GM18861 (cell line): ENCODE measurements at regions not wholly inside any gene's neighbourhood (a gene's known extent, or its start where the extent isn't known, plus 50 kb on each side); places are given as distances from the start of the nearest gene placed in this dataset.

ENCODE experiments used
- ATAC-seq: cut with Tn5 transposase; IDR thresholded peaks from one replicate; pipeline ENCODE4 v1.9.1; 2021; ENCODE audit not compliant: unreplicated experiment

DNA sequence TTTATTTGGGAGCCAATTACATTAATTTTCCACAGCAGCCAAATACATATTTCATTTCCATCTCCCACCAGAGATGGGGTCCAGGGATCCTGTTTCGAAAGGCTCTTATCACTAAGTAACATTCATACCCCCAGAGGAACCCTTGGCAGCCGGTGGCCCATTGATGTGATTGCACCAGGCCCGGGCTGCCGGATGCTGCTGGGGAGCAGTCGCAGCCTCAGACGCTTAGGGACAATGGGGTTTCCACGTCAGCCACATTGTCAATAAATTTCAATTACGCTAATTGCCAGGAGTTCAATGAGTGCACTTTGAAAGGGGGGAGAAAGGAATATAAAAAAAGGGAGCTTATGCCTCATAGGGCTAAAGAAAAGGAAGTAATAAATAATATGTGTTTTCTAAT is 478.8 kb upstream of the ADAMTS16 start:
- ATAC-seq, result no peak

GRCh38 chr5:4661836-4662235 is 478.3 kb upstream of the ADAMTS16 start:
- no peak for ATAC-seq

GRCh38 chr5:4662756-4663155 is 477.4 kb upstream of the ADAMTS16 start:
- ATAC-seq, result no peak

GRCh38 chr5:4665911-4666310 is 474.2 kb upstream of the ADAMTS16 start:
- ATAC-seq, result no peak

DNA sequence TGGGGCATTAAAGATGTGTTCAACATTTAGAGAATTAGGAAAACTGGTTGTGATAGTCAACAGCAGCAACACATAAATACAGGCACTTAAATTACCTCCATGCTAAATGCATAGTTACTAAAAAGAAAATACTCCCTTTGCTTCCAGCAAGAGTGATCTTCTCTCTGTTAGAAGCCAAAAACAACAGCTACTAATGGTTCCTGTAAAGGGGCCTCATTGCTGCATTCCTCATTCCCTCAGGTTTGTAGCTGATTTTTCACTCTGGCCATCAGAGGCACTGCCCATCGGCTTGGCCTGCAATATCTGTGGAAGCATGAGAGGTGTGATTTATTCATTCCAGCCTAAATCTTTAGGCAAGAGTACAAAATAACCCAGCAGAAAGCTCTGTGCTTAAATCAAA is 466.0 kb upstream of the ADAMTS16 start:
- ATAC-seq, result no peak

GRCh38 chr5:4676934-4677333 is 463.2 kb upstream of the ADAMTS16 start:
- no peak for ATAC-seq

GRCh38 chr5:4684946-4685345 is 455.2 kb upstream of the ADAMTS16 start:
- ATAC-seq, result no peak

- no peak for ATAC-seq
Observed at GRCh38 chr5:4698596-4698995, 441.5 kb upstream of the ADAMTS16 start.

DNA sequence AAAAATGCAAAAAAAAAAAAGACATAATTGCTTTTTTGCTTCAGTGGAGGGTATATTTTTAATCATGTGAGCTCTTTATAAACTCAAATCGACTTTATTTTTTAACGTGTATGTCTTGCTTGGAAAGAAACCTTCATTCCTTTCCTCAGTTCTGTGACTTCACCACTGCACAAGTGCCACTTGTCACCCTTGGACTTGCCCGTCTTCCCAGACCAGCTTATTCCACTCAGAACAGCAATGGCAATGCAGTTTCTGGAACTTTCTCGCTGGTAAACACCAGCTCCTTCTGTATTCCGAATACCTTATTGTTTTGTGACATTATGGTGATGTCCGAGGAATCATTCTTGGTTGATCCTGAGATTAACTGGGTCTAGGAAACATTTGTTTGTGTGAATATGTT is 440.5 kb upstream of the ADAMTS16 start:
- ATAC-seq, result no peak

- ATAC-seq, result no peak
Observed at GRCh38 chr5:4700069-4700468, 440.1 kb upstream of the ADAMTS16 start.

DNA sequence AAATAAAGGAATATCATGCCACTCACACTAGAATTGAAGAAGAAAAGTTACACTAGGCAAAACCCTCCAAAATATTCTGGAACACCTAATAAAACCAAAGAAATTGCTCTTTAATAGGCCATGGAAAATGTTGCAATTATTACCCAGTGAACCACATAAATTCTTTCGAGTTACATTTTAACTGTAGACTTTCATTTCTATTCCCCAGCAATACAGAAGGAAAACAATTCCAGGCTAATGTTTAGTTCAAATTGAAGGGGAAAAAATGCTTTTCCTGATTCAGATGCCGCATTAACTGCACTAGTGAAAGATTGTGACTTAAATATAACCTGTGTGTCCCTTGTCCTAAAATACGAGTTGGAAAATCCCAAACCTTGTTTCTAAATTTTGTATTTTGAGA is 439.3 kb upstream of the ADAMTS16 start:
- ATAC-seq, result no peak

DNA sequence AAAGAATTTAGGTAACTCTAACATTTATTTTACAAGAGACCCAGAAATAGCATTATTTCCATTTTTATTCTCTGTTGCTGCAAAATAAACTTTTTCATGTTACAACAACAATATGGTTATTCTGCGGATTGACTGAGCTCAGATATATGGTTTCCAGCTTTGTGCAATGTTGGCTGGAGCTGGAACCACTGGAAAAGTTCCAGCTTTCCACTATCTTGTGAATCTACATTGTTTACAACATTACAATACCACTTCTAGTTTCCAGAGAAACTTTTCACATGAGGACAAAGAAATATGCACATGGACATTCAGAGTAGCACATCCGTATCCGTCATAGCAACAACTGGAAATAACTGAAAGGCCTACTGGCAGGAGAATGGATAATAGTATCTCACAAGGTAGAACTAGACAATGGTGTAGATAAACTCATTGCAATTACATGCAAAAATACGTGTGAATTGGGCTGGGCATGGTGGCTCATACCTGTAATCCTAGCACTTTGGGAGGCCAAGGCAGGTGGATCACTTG is 436.1 kb upstream of the ADAMTS16 start:
- ATAC-seq, result no peak

GRCh38 chr5:4704951-4705350 is 435.2 kb upstream of the ADAMTS16 start:
- ATAC-seq, result no peak

- ATAC-seq, result no peak
Observed at GRCh38 chr5:4716781-4717180, 423.3 kb upstream of the ADAMTS16 start.

DNA sequence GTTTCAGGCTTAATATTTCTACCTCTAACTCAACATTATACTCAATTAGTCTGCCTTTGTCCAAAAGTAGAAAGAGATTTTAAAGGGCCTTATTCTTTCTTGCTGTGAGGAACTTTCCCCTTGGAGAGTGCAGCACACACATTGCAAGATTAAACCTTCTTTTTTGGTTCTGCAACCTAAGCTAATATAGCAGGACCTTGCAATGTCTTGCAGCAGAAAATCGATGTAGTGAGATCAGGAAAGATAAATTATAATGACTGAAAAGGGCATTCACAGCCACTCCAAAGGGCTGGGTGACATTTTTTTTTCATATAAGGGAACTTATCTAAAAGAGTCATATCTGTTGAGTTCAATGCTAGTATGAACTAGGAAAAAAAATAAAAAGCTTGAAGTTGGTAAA is 422.7 kb upstream of the ADAMTS16 start:
- ATAC-seq, result no peak

GRCh38 chr5:4720831-4721230 is 419.3 kb upstream of the ADAMTS16 start:
- no peak for ATAC-seq

DNA sequence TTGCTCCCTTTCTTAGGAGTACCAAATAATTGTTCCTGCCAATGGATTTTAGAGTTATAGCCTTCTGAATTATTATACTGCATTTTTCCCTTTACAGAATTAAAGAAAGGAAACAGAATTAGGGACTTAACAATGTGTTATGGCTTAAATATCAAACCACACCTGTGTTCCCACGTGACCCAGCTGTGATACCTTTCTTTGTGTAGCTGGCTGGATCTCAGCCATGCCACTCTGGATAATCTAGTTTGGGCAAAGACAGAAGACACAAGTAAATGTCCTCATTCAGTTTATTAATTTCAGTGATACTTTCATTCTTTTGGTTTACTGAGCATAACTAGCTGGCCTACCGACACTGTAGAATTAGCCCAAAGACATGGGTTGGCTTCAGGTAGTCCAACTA is 417.2 kb upstream of the ADAMTS16 start:
- no peak for ATAC-seq

DNA sequence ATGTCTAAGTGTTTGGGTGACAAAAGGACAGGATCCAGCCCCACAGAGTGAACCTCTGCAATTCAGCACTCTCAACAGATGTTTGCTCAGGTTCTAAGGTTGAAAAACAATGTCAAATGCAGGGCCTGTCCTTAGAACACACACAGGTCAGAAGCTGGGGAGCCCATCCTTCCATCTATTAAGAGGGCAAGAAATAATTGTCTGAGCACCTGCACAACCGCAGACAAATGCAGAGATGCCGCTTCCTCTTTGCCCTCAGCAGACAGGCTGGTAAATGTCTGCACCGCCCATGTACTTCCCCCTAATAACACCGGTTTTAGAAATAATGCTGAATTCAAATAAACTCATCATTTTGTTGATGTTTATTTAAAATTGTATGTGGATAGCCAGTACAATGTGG is 414.5 kb upstream of the ADAMTS16 start:
- no peak for ATAC-seq

GRCh38 chr5:4730279-4730678 is 409.9 kb upstream of the ADAMTS16 start:
- no peak for ATAC-seq

DNA sequence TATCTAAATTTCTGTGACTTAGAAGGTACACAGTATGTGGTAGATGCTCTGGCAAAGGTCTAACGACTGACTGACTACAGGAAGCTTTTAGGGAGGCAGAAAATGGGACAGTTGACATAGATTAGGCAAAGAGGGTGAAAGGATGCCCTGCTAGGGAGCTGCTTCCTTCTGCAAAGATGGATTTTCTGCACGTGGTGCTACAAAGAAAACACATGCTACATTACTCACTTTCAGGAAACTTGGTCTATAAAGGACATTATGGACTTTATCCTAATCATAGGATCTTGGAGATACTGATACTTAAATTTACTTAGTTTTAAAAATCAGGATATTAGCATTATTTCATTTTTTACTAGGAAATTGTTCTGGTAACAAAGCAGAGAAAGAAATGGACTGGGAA is 405.8 kb upstream of the ADAMTS16 start:
- no peak for ATAC-seq

GRCh38 chr5:4735261-4735660 is 404.9 kb upstream of the ADAMTS16 start:
- no peak for ATAC-seq

DNA sequence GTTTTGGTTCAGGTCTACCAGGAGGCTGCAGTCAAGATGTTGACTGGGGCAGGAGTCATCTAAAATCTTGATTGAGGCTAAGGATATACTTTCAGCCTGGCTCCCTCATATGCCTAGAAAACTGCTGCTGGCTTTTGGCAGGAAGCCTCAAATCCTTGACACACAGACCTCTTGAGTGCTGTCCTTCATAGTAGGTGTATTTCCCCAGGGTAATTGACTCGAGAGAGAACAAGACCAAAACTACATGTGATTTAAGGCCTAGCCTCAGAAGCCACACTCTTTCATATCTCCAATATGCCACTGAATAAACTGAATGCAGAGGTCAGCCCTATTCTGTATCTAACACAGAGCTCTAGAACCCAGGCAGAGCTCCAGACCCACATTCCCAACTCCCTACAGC is 402.3 kb upstream of the ADAMTS16 start:
- no peak for ATAC-seq

GRCh38 chr5:4738298-4738697 is 401.8 kb upstream of the ADAMTS16 start:
- ATAC-seq, result no peak

- no peak for ATAC-seq
Observed at GRCh38 chr5:4740156-4740555, 400.0 kb upstream of the ADAMTS16 start.
